PC-9 (cell line): ENCODE measurements at regions not wholly inside any gene's neighbourhood (a gene's known extent, or its start where the extent isn't known, plus 50 kb on each side); places are given as distances from the start of the nearest gene placed in this dataset.

ENCODE experiments used
- BruUV-seq: library from RNA; stranded (reverse); fragments of 400-500 nt; replicated peaks from 2 replicates; lab custom pipeline; 2021; lab: Mats Ljungman, UMichigan
- CTCF ChIA-PET: fragments of 300-600 bp; sonication (Branson Sonifier 250); formaldehyde crosslinking; loops from one replicate; lab custom pipeline; 2022; ENCODE audit warnings: antibody characterized with exemption; lab: Charles Lee
- POLR2A ChIA-PET: fragments of 300-600 bp; sonication (Branson Sonifier 250); formaldehyde crosslinking; loops from one replicate; lab custom pipeline; 2022; ENCODE audit warnings: antibody characterized with exemption; ENCODE audit not compliant: unreplicated experiment; lab: Charles Lee
- DNase-seq, 2 experiments: peaks; one replicate each; pipeline versions ENCODE4 v3.0.0 to v3.0.0-alpha.2; 2015 to 2022; ENCODE audit warnings: mixed read lengths in 1 of 2
- H2AFZ ChIP-seq: fragments of 200-600 bp; sonication (generic); 2 replicates; pipeline ENCODE4 v1.8.1; 2017; ENCODE audit warnings: antibody characterized with exemption
- H3F3A ChIP-seq: fragments of 200-600 bp; sonication (generic); 2 replicates; pipeline ENCODE4 v1.8.1; 2017; ENCODE audit warnings: antibody characterized with exemption, mild to moderate bottlenecking, low read depth; ENCODE audit not compliant: insufficient read depth
- H3K27ac ChIP-seq: fragments of 200-600 bp; sonication (generic); 2 replicates; pipeline ENCODE4 v1.6.1; 2016; ENCODE audit warnings: mixed run types
- H3K27me3 ChIP-seq: fragments of 200-600 bp; sonication (generic); 2 replicates; pipeline ENCODE4 v1.6.1; 2016; ENCODE audit warnings: low read depth, mixed run types; ENCODE audit not compliant: insufficient read depth
- H3K36me3 ChIP-seq: fragments of 200-600 bp; sonication (generic); 2 replicates; pipeline ENCODE4 v1.6.1; 2016; ENCODE audit warnings: low read depth, mixed run types
- H3K4me1 ChIP-seq: fragments of 200-600 bp; sonication (generic); replicated peaks from 2 replicates; pipeline ENCODE4 v1.6.1; 2016; ENCODE audit warnings: mixed run types; ENCODE audit not compliant: insufficient read depth
- H3K4me2 ChIP-seq: fragments of 200-600 bp; sonication (generic); 2 replicates; pipeline ENCODE4 v1.6.1; 2017; ENCODE audit warnings: mixed run types
- H3K4me3 ChIP-seq: fragments of 200-600 bp; sonication (generic); 2 replicates; pipeline ENCODE4 v1.6.1; 2016; ENCODE audit warnings: mixed run types
- H3K79me2 ChIP-seq: fragments of 200-600 bp; sonication (generic); 2 replicates; pipeline ENCODE4 v1.6.1; 2017; ENCODE audit warnings: low read depth, mixed run types
- H3K9me2 ChIP-seq: fragments of 200-600 bp; sonication (generic); 2 replicates; pipeline ENCODE4 v1.8.1; 2017; ENCODE audit warnings: mild to moderate bottlenecking; ENCODE audit not compliant: insufficient read depth
- H3K9me3 ChIP-seq: fragments of 200-600 bp; sonication (generic); 2 replicates; pipeline ENCODE4 v1.8.1; 2016; ENCODE audit warnings: low read depth; ENCODE audit not compliant: insufficient read depth
- H4K20me1 ChIP-seq: fragments of 200-600 bp; sonication (generic); 2 replicates; pipeline ENCODE4 v1.8.1; 2017; ENCODE audit not compliant: insufficient read depth
- EZH2 ChIP-seq: fragments of 200-600 bp; sonication (generic); IDR thresholded peaks from 2 replicates; pipeline ENCODE4 v1.8.0; 2017; ENCODE audit warnings: antibody characterized with exemption, low read depth
- intact Hi-C: fragments of 100-400 bp; cut with micrococcal nuclease; formaldehyde crosslinking; loops from one replicate; pipeline ENCODE4 v1.10.0; 2022; ENCODE audit not compliant: unreplicated experiment
- TF ChIP-seq, protein P1 (sequence below): fragments of 200-600 bp; sonication (generic); conservative IDR thresholded peaks from 2 replicates; pipeline ENCODE4 v1.6.1; 2017; ENCODE audit warnings: mixed run types, antibody characterized with exemption, mild to moderate bottlenecking, moderate library complexity

- ChIA-PET CTCF (no interaction called here), POLR2A (no interaction called here)
- intact Hi-C loops, result no loop called here
- H4K20me1 ChIP-seq, result no peaks in the 10 kb centered on the region
- H3K9me2 ChIP-seq, result no peaks in the 10 kb centered on the region
- H3K27ac ChIP-seq, result no peak overlapping the region
- H3K4me3 ChIP-seq, result no peak overlapping the region
- no peaks in the 10 kb centered on the region for H3K79me2 ChIP-seq
- no peak for TF ChIP-seq EZH2
- TF ChIP-seq, protein P1, sequence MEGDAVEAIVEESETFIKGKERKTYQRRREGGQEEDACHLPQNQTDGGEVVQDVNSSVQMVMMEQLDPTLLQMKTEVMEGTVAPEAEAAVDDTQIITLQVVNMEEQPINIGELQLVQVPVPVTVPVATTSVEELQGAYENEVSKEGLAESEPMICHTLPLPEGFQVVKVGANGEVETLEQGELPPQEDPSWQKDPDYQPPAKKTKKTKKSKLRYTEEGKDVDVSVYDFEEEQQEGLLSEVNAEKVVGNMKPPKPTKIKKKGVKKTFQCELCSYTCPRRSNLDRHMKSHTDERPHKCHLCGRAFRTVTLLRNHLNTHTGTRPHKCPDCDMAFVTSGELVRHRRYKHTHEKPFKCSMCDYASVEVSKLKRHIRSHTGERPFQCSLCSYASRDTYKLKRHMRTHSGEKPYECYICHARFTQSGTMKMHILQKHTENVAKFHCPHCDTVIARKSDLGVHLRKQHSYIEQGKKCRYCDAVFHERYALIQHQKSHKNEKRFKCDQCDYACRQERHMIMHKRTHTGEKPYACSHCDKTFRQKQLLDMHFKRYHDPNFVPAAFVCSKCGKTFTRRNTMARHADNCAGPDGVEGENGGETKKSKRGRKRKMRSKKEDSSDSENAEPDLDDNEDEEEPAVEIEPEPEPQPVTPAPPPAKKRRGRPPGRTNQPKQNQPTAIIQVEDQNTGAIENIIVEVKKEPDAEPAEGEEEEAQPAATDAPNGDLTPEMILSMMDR, result no peak
- no peaks in the 10 kb centered on the region for H3K36me3 ChIP-seq
- DNase-seq, result no peak
- H3K4me2 ChIP-seq, result no peak overlapping the region
- no peak overlapping the region for H2AFZ ChIP-seq
- no TSS peak for BruUV-seq
- H3K4me1 ChIP-seq, result no peaks in the 10 kb centered on the region
- no peaks in the 10 kb centered on the region for H3K9me3 ChIP-seq
- H3K27me3 ChIP-seq, result peaks cover 18% of the 10 kb centered on the region; the same call in 1 of the 2 replicates
- H3F3A ChIP-seq, result no peaks in the 10 kb centered on the region
Measured at GRCh38 chr19:30701178-30701577, 329.0 kb downstream of the ZNF536 start.

DNA sequence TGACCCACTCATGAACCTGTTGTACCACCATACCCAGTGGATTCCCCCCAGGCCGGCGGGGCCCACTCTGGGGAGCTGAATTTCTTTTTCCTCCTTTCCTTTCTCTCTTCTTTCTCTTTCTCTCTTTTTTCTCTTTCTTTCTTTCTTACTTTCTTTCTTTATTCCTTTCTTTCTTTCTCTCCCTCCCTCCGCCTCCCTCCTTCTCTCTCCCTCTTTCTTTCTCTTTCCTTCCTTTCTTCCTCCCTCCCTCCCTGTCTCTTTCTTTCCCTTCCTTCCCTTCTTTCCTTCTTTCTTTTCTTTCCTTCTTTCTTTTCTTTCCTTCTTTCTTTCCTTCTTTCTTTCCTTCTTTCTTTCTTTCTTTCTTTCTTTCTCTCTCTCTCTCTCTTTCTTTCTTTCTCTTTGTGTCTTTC lies 327.7 kb downstream of the ZNF536 start:
- DNase-seq, result no peak
- H3K4me1 ChIP-seq, result no peaks in the 10 kb centered on the region
- H3K27me3 ChIP-seq, result peaks cover 19% of the 10 kb centered on the region; the same call in 1 of the 2 replicates
- CTCF ChIA-PET, result no interaction called here
- no peak for TF ChIP-seq EZH2
- TF ChIP-seq, protein P1, result no peak
- no peaks in the 10 kb centered on the region for H3F3A ChIP-seq
- H3K9me2 ChIP-seq, result no peaks in the 10 kb centered on the region
- no peaks in the 10 kb centered on the region for H3K36me3 ChIP-seq
- H3K27ac ChIP-seq, result no peak overlapping the region
- no peak overlapping the region for H3K4me2 ChIP-seq
- no peaks in the 10 kb centered on the region for H3K79me2 ChIP-seq
- no peaks in the 10 kb centered on the region for H4K20me1 ChIP-seq
- intact Hi-C loops, result no loop called here
- no peak overlapping the region for H3K4me3 ChIP-seq
- no TSS peak for BruUV-seq
- POLR2A ChIA-PET, result no interaction called here
- H2AFZ ChIP-seq, result no peak overlapping the region
- no peaks in the 10 kb centered on the region for H3K9me3 ChIP-seq

GRCh38 chr19:30696514-30696913 lies 324.3 kb downstream of the ZNF536 start:
- Histone ChIP-seq H4K20me1 (no peaks in the 10 kb centered on the region), H3K4me3 (no peak overlapping the region), H3K79me2 (no peaks in the 10 kb centered on the region), H3K4me2 (no peak overlapping the region), H2AFZ (no peak overlapping the region), H3K9me3 (no peaks in the 10 kb centered on the region), H3K9me2 (no peaks in the 10 kb centered on the region), H3K27ac (no peak overlapping the region), H3F3A (no peaks in the 10 kb centered on the region), H3K4me1 (no peaks in the 10 kb centered on the region), H3K27me3 (peaks cover 34% of the 10 kb centered on the region), H3K36me3 (no peaks in the 10 kb centered on the region)
- BruUV-seq, result no TSS peak
- TF ChIP-seq EZH2, result no peak
- TF ChIP-seq, protein P1, result no peak
- CTCF ChIA-PET, result interaction anchor here (0.6 kb wide), 1 partner anchor 507 kb away, joined by 13 read pairs; no protein-coding TSS in a partner anchor
- POLR2A ChIA-PET, result no interaction called here
- no peak for DNase-seq
- intact Hi-C loops, result no loop called here
